Fibroblast of the aortic adventitia (primary cell): ENCODE measurements at regions not wholly inside any gene's neighbourhood (a gene's known extent, or its start where the extent isn't known, plus 50 kb on each side); places are given as distances from the start of the nearest gene placed in this dataset.
A peak's percentile ranks its signal among the peaks of the same experiment; 100 is the strongest.

Experiments used
- DNase-seq: peaks from one replicate; pipeline ENCODE4 v3.0.0-alpha.2; 2010; ENCODE audit warnings: low read depth
- H3K4me3 ChIP-seq: 2 replicates; pipeline ENCODE4 v1.5.1; 2011; ENCODE audit warnings: low read depth, mild to moderate bottlenecking, control low read depth, low read length, moderate library complexity
- CTCF ChIP-seq: IDR thresholded peaks from 2 replicates; pipeline ENCODE4 v1.5.1; 2011; ENCODE audit warnings: mild to moderate bottlenecking, low read length, control low read depth, inconsistent platforms; ENCODE audit not compliant: insufficient read depth

GRCh38 chr1:63718541-63718970, 55.3 kb upstream of the ROR1 start:
- no peak for TF ChIP-seq CTCF
- no peak overlapping the region for H3K4me3 ChIP-seq
- peak; percentile 19 for DNase-seq

- no peak for TF ChIP-seq CTCF
- no peak overlapping the region for H3K4me3 ChIP-seq
- peak; percentile 46 for DNase-seq
These were observed 52.2 kb upstream of the ROR1 start for GRCh38 chr1:63721531-63722189.

GRCh38 chr1:63723602-63724001, 50.2 kb upstream of the ROR1 start:
- no peak for DNase-seq
- no peak for TF ChIP-seq CTCF
- no peak overlapping the region for H3K4me3 ChIP-seq
